IMR-90 (cell line): ENCODE measurements at regions not wholly inside any gene's neighbourhood (a gene's known extent, or its start where the extent isn't known, plus 50 kb on each side); places are given as distances from the start of the nearest gene placed in this dataset.

Source experiments
- ATAC-seq: fragments of 200-7000 bp; cut with Tn5 transposase; 2 replicates; pipeline ENCODE4 v1.9.1; 2020; ENCODE audit warnings: low read depth, mild to moderate bottlenecking, moderate library complexity
- BruUV-seq: library from RNA; stranded (reverse); fragments of 400-500 nt; replicated peaks from 2 replicates; lab custom pipeline; 2021; lab: Mats Ljungman, UMichigan
- CTCF ChIA-PET: fragments of 300-600 bp; formaldehyde crosslinking; extraction: SDS; loops from one replicate; lab custom pipeline; 2021; ENCODE audit warnings: antibody characterized with exemption; lab: Yijun Ruan, JAX
- POLR2A ChIA-PET: fragments of 300-600 bp; sonication (Branson Sonifier 250); formaldehyde crosslinking; loops from one replicate; lab custom pipeline; 2022; ENCODE audit warnings: antibody characterized with exemption; ENCODE audit not compliant: unreplicated experiment; lab: Charles Lee
- DNase-seq: peaks from one replicate; pipeline ENCODE4 v3.0.0; 2013
- H2AFZ ChIP-seq: replicated peaks from 2 replicates; pipeline ENCODE3; 2013; ENCODE audit warnings: low read length, mild to moderate bottlenecking; ENCODE audit not compliant: poor library complexity
- H2AK5ac ChIP-seq: 2 replicates; pipeline ENCODE4 v1.6.1; 2013; ENCODE audit warnings: low read depth, low read length, inconsistent platforms
- H2AK9ac ChIP-seq: replicated peaks from 2 replicates; pipeline ENCODE3; 2013; ENCODE audit warnings: mild to moderate bottlenecking, low read depth, low read length, moderate library complexity; ENCODE audit not compliant: poor library complexity
- H2BK120ac ChIP-seq: 2 replicates; pipeline ENCODE4 v1.6.1; 2013; ENCODE audit warnings: low read depth, low read length, inconsistent platforms
- H2BK15ac ChIP-seq: 3 replicates; pipeline ENCODE4 v1.6.1; 2013; ENCODE audit warnings: low read depth, low read length, inconsistent platforms
- H2BK20ac ChIP-seq: 2 replicates; pipeline ENCODE4 v1.6.1; 2013; ENCODE audit warnings: low read depth, mild to moderate bottlenecking, inconsistent platforms, low read length, moderate library complexity
- H2BK5ac ChIP-seq: 2 replicates; pipeline ENCODE4 v1.6.1; 2013; ENCODE audit warnings: mild to moderate bottlenecking, low read depth, low read length, inconsistent platforms; ENCODE audit not compliant: poor library complexity, severe bottlenecking
- H3K14ac ChIP-seq: replicated peaks from 2 replicates; pipeline ENCODE4 v1.6.1; 2013; ENCODE audit warnings: low read depth, low read length, inconsistent platforms
- H3K18ac ChIP-seq: 2 replicates; pipeline ENCODE4 v1.6.1; 2013; ENCODE audit warnings: low read depth, low read length, control low read depth
- H3K23ac ChIP-seq: 2 replicates; pipeline ENCODE4 v1.6.1; 2013; ENCODE audit warnings: low read depth, low read length, inconsistent platforms
- H3K27ac ChIP-seq: 2 replicates; pipeline ENCODE4 v1.5.1; 2013; ENCODE audit warnings: mild to moderate bottlenecking, control low read depth, low read length; ENCODE audit not compliant: insufficient read depth
- H3K27me3 ChIP-seq: 2 replicates; pipeline ENCODE4 v1.6.1; 2013; ENCODE audit warnings: low read length; ENCODE audit not compliant: control insufficient read depth, insufficient read depth
- H3K36me3 ChIP-seq: 2 replicates; pipeline ENCODE4 v1.6.1; 2013; ENCODE audit warnings: low read length, mixed read lengths; ENCODE audit not compliant: control insufficient read depth, insufficient read depth
- H3K4ac ChIP-seq: 2 replicates; pipeline ENCODE4 v1.6.1; 2013; ENCODE audit warnings: low read depth, low read length, inconsistent platforms
- H3K4me1 ChIP-seq: 2 replicates; pipeline ENCODE4 v1.6.1; 2013; ENCODE audit warnings: low read length, mixed read lengths; ENCODE audit not compliant: control insufficient read depth, insufficient read depth
- H3K4me2 ChIP-seq: 2 replicates; pipeline ENCODE4 v1.6.1; 2013; ENCODE audit warnings: low read depth, mild to moderate bottlenecking, control low read depth, low read length, moderate library complexity
- H3K4me3 ChIP-seq: 2 replicates; pipeline ENCODE4 v1.5.1; 2013; ENCODE audit warnings: low read depth, mild to moderate bottlenecking, control low read depth, low read length, moderate library complexity; ENCODE audit not compliant: insufficient read depth
- H3K56ac ChIP-seq: 2 replicates; pipeline ENCODE4 v1.6.1; 2013; ENCODE audit warnings: low read length, inconsistent platforms; ENCODE audit not compliant: insufficient read depth; ENCODE audit errors: extremely low read depth
- H3K79me1 ChIP-seq, 2 experiments: 2 replicates each; pipeline ENCODE4 v1.6.1; 2013; ENCODE audit warnings: low read length in 2 of 2, inconsistent platforms in 1 of 2, low read depth in 1 of 2
- H3K9ac ChIP-seq: 2 replicates; pipeline ENCODE4 v1.6.1; 2013; ENCODE audit warnings: low read depth, low read length, control low read depth
- H3K9me1 ChIP-seq: 2 replicates; pipeline ENCODE4 v1.6.1; 2013; ENCODE audit warnings: low read length, inconsistent platforms; ENCODE audit not compliant: insufficient read depth
- H3K9me3 ChIP-seq: 2 replicates; pipeline ENCODE4 v1.6.1; 2013; ENCODE audit warnings: low read length; ENCODE audit not compliant: control insufficient read depth, insufficient read depth
- H4K20me1 ChIP-seq: 2 replicates; pipeline ENCODE4 v1.6.1; 2013; ENCODE audit warnings: low read length, inconsistent platforms; ENCODE audit not compliant: insufficient read depth
- H4K5ac ChIP-seq: 2 replicates; pipeline ENCODE4 v1.6.1; 2013; ENCODE audit warnings: mild to moderate bottlenecking, low read depth, low read length, control low read depth
- H4K8ac ChIP-seq, 2 experiments: 2 replicates each; pipeline ENCODE4 v1.6.1; 2013; ENCODE audit warnings: low read depth in 2 of 2, low read length in 2 of 2, control low read depth in 1 of 2, inconsistent platforms in 1 of 2
- H4K91ac ChIP-seq: 2 replicates; pipeline ENCODE4 v1.6.1; 2013; ENCODE audit warnings: low read depth, low read length, inconsistent platforms; ENCODE audit not compliant: insufficient read depth
- CEBPB ChIP-seq: IDR thresholded peaks from 2 replicates; pipeline ENCODE4 v1.6.1; 2012; ENCODE audit warnings: low read depth, low read length, improper control_type of control experiment
- ELK1 ChIP-seq: fragments of 150-350 bp; IDR thresholded peaks from 2 replicates; pipeline ENCODE4 v1.6.1; 2016; ENCODE audit warnings: low read depth, mild to moderate bottlenecking, low read length, moderate library complexity, borderline replicate concordance
- FOS ChIP-seq: fragments of 150-350 bp; IDR thresholded peaks from 2 replicates; pipeline ENCODE4 v1.6.1; 2016; ENCODE audit warnings: low read depth, low read length
- MAZ ChIP-seq: IDR thresholded peaks from 2 replicates; pipeline ENCODE4 v1.6.1; 2012; ENCODE audit warnings: low read depth, mild to moderate bottlenecking, low read length, improper control_type of control experiment, moderate library complexity, borderline replicate concordance
- MXI1 ChIP-seq: IDR thresholded peaks from 2 replicates; pipeline ENCODE4 v1.6.1; 2012; ENCODE audit warnings: low read depth, mild to moderate bottlenecking, low read length, moderate library complexity, borderline replicate concordance
- SMC3 ChIP-seq: fragments of 150-350 bp; IDR thresholded peaks from 2 replicates; pipeline ENCODE4 v1.6.1; 2016; ENCODE audit warnings: low read depth, mild to moderate bottlenecking, antibody characterized with exemption, low read length, moderate library complexity
- WGBS, 2 experiments: methylation state at CpG; one replicate each; pipeline versions ENCODE4 v1.1.5 to v1.1.7; 2013; ENCODE audit warnings: missing lambda C conversion rate in 2 of 2; ENCODE audit not compliant: insufficient read length in 1 of 2; ENCODE audit errors: extremely low coverage in 2 of 2; 5-methylcytosine and 5-hydroxymethylcytosine counted together
- dilution Hi-C: fragments of 300-500 bp; cut with HindIII; formaldehyde crosslinking; loops from one replicate; pipeline ENCODE4 v1.14.3; 2018; ENCODE audit warnings: low sequenced_read_pairs; ENCODE audit not compliant: unreplicated experiment
- in situ Hi-C: fragments of 300-500 bp; cut with MboI; formaldehyde crosslinking; loops from 3 replicates; pipeline ENCODE4 v1.14.3; 2019; ENCODE audit warnings: low sequenced_read_pairs, inconsistent platforms, mixed read lengths
- intact Hi-C: fragments of 100-400 bp; cut with micrococcal nuclease; formaldehyde crosslinking; loops from 2 replicates; pipeline ENCODE4 v1.10.0; 2022
- TF ChIP-seq, protein P1 (sequence below): conservative IDR thresholded peaks from 2 replicates; pipeline ENCODE4 v1.5.1; 2012; ENCODE audit warnings: mild to moderate bottlenecking, low read depth, low read length, improper control_type of control experiment

- Histone ChIP-seq H3K56ac (no peak overlapping the region), H4K5ac (no peak overlapping the region), H4K8ac (no peak overlapping the region), H2AK5ac (no peak overlapping the region), H2BK20ac (no peak overlapping the region), H3K36me3 (no peaks in the 10 kb centered on the region), H3K27ac (no peak overlapping the region), H3K9me3 (no peaks in the 10 kb centered on the region), H3K18ac (no peak overlapping the region), H2BK15ac (no peak overlapping the region), H3K4me2 (no peak overlapping the region), H3K4ac (no peak overlapping the region), H2BK120ac (no peak overlapping the region), H2AFZ (no peak overlapping the region), H3K23ac (no peak overlapping the region), H2AK9ac (no peak overlapping the region), H3K4me1 (no peaks in the 10 kb centered on the region), H2BK5ac (no peak overlapping the region), H3K4me3 (no peak overlapping the region), H3K27me3 (no peaks in the 10 kb centered on the region; the same call in 1 of the 2 replicates), H3K14ac (no peak overlapping the region), H4K20me1 (no peaks in the 10 kb centered on the region), H3K9ac (no peak overlapping the region), H4K91ac (no peak overlapping the region), H3K9me1 (no peaks in the 10 kb centered on the region), H3K79me1 (no peaks in the 10 kb centered on the region)
- no peak for TF ChIP-seq FOS
- no peak for TF ChIP-seq SMC3
- no peak for TF ChIP-seq CEBPB
- no peak for TF ChIP-seq MAZ
- no peak for TF ChIP-seq MXI1
- no peak for TF ChIP-seq ELK1
- TF ChIP-seq, protein P1, sequence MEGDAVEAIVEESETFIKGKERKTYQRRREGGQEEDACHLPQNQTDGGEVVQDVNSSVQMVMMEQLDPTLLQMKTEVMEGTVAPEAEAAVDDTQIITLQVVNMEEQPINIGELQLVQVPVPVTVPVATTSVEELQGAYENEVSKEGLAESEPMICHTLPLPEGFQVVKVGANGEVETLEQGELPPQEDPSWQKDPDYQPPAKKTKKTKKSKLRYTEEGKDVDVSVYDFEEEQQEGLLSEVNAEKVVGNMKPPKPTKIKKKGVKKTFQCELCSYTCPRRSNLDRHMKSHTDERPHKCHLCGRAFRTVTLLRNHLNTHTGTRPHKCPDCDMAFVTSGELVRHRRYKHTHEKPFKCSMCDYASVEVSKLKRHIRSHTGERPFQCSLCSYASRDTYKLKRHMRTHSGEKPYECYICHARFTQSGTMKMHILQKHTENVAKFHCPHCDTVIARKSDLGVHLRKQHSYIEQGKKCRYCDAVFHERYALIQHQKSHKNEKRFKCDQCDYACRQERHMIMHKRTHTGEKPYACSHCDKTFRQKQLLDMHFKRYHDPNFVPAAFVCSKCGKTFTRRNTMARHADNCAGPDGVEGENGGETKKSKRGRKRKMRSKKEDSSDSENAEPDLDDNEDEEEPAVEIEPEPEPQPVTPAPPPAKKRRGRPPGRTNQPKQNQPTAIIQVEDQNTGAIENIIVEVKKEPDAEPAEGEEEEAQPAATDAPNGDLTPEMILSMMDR = no peak
- intact Hi-C loops (no loop called here), dilution Hi-C loops (no loop called here), in situ Hi-C loops (no loop called here)
- POLR2A ChIA-PET = no interaction called here
- BruUV-seq = no TSS peak
- CTCF ChIA-PET = no interaction called here
- no peak for ATAC-seq
- no peak for DNase-seq
- 94% methylated on average over 6 of the region's 13 CpGs; no CpG with 5 or more reads in 1 of the 2 experiments for WGBS, 2 experiments
Observed at GRCh38 chr3:125692361-125692760, 97.1 kb upstream of the OSBPL11 start.
